HEK293 (cell line): ENCODE measurements at regions not wholly inside any gene's neighbourhood (a gene's known extent, or its start where the extent isn't known, plus 50 kb on each side); places are given as distances from the start of the nearest gene placed in this dataset.

Source experiments
- CTCF ChIP-seq: fragments of 450-650 bp; formaldehyde crosslinking; IDR thresholded peaks from 2 replicates; pipeline ENCODE4 v1.5.1; 2016; ENCODE audit warnings: missing biosample characterization, missing genetic modification characterization
- PATZ1 ChIP-seq: fragments of 450-650 bp; formaldehyde crosslinking; IDR thresholded peaks from 2 replicates; pipeline ENCODE4 v1.5.1; 2016; ENCODE audit warnings: missing biosample characterization, missing genetic modification characterization
- TCF7L2 ChIP-seq: IDR thresholded peaks from 2 replicates; pipeline ENCODE4 v1.6.1; 2011; ENCODE audit warnings: low read depth, mild to moderate bottlenecking, inconsistent platforms, low read length, moderate library complexity, borderline replicate concordance
- YY1 ChIP-seq: fragments of 450-650 bp; formaldehyde crosslinking; IDR thresholded peaks from 2 replicates; pipeline ENCODE4 v1.5.1; 2018; ENCODE audit warnings: missing biosample characterization, missing genetic modification characterization
- ZNF37A ChIP-seq: fragments of 450-650 bp; IDR thresholded peaks from 2 replicates; pipeline ENCODE4 v1.5.1; 2018; ENCODE audit warnings: missing biosample characterization, missing genetic modification characterization
- ZNF488 ChIP-seq: fragments of 450-650 bp; formaldehyde crosslinking; IDR thresholded peaks from 2 replicates; pipeline ENCODE4 v1.5.1; 2016; ENCODE audit warnings: missing biosample characterization, missing genetic modification characterization
- ZNF560 ChIP-seq: fragments of 450-650 bp; formaldehyde crosslinking; IDR thresholded peaks from 2 replicates; pipeline ENCODE4 v1.5.1; 2017; ENCODE audit warnings: missing biosample characterization, missing genetic modification characterization, borderline replicate concordance
- ZNF561 ChIP-seq: fragments of 450-650 bp; IDR thresholded peaks from 2 replicates; pipeline ENCODE4 v1.5.1; 2018; ENCODE audit warnings: missing biosample characterization, missing genetic modification characterization, borderline replicate concordance
- ZNF660 ChIP-seq: fragments of 450-650 bp; IDR thresholded peaks from 2 replicates; pipeline ENCODE4 v1.5.1; 2018; ENCODE audit warnings: missing biosample characterization, mild to moderate bottlenecking, missing genetic modification characterization

- TF ChIP-seq ZNF488 (tag by site-specific recombination) = no peak
- TF ChIP-seq CTCF (tag by site-specific recombination) = no peak
- no peak for TF ChIP-seq ZNF660 (tag by site-specific recombination)
- TF ChIP-seq ZNF37A (tag by site-specific recombination) = no peak
- TF ChIP-seq YY1 (tag by site-specific recombination) = no peak
- TF ChIP-seq ZNF561 (tag by site-specific recombination) = no peak
- no peak for TF ChIP-seq ZNF560 (tag by site-specific recombination)
- TF ChIP-seq PATZ1 (tag by site-specific recombination) = no peak
- TF ChIP-seq TCF7L2 = no peak
These were observed 97.9 kb upstream of the CCDC91 start for GRCh38 chr12:28092396-28092795.
